ENCODE measurements at regions not wholly inside any gene's neighbourhood (a gene's known extent, or its start where the extent isn't known, plus 50 kb on each side); places are given as distances from the start of the nearest gene placed in this dataset.

DNA sequence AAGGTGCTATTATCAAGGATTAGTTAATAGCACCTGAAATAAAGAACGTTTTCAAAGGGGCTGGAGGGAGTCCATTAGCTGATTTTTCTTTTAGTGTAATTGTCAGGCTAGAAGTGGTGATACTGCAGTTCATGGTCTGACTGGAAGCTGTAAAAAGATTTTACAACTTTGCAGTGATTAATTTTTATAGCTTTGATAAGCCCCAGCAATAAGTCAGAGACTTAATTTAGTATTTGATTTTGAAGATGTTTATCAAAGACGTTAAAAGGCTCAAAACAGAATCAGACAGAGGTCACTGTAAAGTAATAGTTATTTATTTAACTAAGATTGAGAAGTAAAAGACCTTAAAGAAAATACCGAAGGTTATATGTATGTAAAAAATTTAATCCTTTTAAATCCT is 165.5 kb upstream of the FMN2 start:
- H3K9me3 Mint-ChIP-seq: no peaks in the 10 kb centered on the region
- POLR2A ChIA-PET: no interaction called here
- H3K4me1 Mint-ChIP-seq: peaks cover 3% of the 10 kb centered on the region

DNA sequence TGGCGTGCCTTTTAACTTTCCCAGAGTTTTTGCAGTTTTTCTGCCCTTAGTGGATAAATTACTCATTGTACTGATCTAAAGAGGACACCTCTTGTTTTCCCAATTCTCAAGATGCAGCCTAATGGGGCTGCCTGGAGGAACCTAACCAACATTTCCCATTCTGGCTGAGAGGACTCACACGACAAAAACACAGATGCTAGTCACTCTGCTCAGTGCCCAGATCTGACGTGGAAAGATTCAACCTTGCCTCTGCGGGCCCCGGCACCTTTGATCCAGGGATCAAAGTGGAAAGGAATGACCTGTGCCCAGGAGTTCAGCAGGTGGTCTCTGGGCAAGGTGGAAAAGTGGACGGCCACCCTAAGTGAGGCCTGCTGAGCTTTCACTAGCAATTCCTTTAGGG is 162.4 kb upstream of the FMN2 start:
- Mint-ChIP-seq H3K36me3 (no peaks in the 10 kb centered on the region), H3K4me3 (no peak overlapping the region), H3K4me1 (no peaks in the 10 kb centered on the region), H3K9me3 (no peaks in the 10 kb centered on the region), H3K27ac (no peak overlapping the region), H3K27me3 (no peaks in the 10 kb centered on the region)
- ATAC-seq (ENCODE audit: low read depth) (no peak), DNase-seq (no peak)
- POLR2A ChIA-PET: no interaction called here

More for the DNA sequence above, 165.5 kb upstream of the FMN2 start:
- H3K27me3 Mint-ChIP-seq: no peaks in the 10 kb centered on the region
- no peak overlapping the region for H3K27ac Mint-ChIP-seq
- DNase-seq (no peak), ATAC-seq (ENCODE audit: low read depth) (no peak)
- no peak overlapping the region for H3K4me3 Mint-ChIP-seq
- H3K36me3 Mint-ChIP-seq: no peaks in the 10 kb centered on the region

DNA sequence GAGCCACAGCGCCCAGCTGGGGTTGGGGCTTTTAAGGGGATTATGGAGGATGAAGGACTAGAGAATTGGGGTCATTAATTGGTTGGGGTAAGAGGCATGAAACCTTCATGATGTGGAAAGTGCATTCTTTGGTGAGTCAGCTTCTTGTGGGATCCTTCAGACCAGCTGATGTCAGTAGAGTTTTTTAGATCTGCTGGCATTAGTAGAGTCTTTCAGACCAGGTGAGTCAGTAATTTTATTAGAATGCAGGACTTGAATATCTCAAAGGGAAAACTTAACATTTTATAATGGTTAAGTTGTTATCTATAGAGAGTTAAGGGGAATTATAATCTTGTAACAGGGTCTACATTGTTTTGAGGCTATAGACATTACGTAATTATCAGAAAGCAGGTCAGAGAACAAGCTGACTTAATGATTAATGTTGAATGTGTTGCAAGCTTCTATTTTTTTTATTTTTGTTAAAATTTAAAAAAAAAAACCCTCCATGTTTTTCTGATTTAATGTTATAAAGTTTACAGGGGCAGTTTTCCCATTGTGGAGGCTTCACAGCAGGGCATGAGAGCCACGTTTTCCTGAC is 160.9 kb upstream of the FMN2 start:
- no peaks in the 10 kb centered on the region for H3K36me3 Mint-ChIP-seq
- H3K4me3 Mint-ChIP-seq: no peak overlapping the region
- H3K9me3 Mint-ChIP-seq: no peaks in the 10 kb centered on the region
- H3K27ac Mint-ChIP-seq: no peak overlapping the region
- no peaks in the 10 kb centered on the region for H3K27me3 Mint-ChIP-seq
- POLR2A ChIA-PET: no interaction called here
- ATAC-seq (ENCODE audit: low read depth): no peak
- no peaks in the 10 kb centered on the region for H3K4me1 Mint-ChIP-seq
- no peak for DNase-seq

DNA sequence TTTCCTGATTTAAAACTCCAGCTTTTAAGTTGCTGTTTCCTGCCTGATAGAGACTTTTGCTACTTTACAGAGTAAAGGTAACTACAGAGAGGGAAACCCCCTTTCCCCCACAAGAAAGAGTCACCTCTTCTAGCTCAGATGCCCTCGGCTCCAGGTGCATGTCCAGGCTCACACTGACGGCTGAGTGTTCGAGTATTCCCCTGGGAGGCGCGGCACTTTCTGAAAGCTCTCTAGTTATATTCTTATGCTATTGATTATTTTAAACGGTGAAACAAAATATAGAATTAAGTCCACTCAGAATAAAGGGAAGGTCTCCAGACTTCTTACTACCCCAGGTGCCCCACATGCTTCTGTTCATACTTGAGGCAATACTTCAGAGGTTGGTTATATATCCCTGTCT is 160.3 kb upstream of the FMN2 start:
- Mint-ChIP-seq H3K27me3 (no peaks in the 10 kb centered on the region), H3K27ac (no peak overlapping the region), H3K9me3 (no peaks in the 10 kb centered on the region), H3K36me3 (no peaks in the 10 kb centered on the region), H3K4me1 (no peaks in the 10 kb centered on the region), H3K4me3 (no peak overlapping the region)
- DNase-seq (no peak), ATAC-seq (ENCODE audit: low read depth) (no peak)
- POLR2A ChIA-PET: no interaction called here

DNA sequence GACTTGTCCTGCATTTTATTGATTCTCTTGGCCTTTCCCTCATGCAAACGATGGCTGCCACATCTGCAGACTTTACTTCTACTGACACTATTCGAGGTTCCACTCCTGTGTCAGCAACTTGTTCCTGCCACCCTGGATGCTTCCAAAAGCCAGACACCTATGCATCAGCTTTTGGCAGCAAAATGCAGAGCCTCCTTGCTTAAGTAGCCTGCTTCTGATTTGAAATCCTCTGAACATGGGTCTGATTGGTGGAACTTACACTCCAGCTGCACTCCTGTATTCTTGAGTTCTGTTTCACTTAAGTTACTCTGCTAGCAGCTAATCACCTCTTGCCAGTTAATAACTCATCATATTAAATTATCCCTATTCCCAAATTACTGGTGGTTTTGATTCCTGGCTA is 152.1 kb upstream of the FMN2 start:
- POLR2A ChIA-PET: no interaction called here
- peaks cover 4% of the 10 kb centered on the region for H3K9me3 Mint-ChIP-seq
- H3K27ac Mint-ChIP-seq: no peak overlapping the region
- no peaks in the 10 kb centered on the region for H3K4me1 Mint-ChIP-seq
- H3K36me3 Mint-ChIP-seq: no peaks in the 10 kb centered on the region
- H3K27me3 Mint-ChIP-seq: peaks cover 2% of the 10 kb centered on the region
- no peak overlapping the region for H3K4me3 Mint-ChIP-seq
- ATAC-seq (ENCODE audit: low read depth): no peak
- DNase-seq: no peak

DNA sequence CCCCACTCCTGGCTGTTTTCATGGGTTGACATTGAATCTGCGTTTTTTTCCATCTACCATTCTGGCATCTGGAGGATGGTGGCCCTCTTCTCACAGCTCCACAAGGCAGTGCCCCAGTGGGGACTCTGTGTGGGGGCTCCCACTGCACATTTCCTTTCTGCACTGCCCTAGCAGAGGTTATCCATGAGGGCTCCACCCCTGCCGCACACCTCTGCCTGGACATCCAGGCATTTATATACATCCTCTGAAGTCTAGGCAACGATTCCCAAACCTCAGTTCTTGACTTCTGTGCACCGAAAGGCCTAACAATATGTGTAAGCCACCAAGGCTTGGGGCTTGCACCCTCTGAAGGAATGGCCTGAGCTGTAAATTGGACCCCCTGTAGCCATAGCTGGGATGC is 147.9 kb upstream of the FMN2 start:
- H3K27ac Mint-ChIP-seq: no peak overlapping the region

DNA sequence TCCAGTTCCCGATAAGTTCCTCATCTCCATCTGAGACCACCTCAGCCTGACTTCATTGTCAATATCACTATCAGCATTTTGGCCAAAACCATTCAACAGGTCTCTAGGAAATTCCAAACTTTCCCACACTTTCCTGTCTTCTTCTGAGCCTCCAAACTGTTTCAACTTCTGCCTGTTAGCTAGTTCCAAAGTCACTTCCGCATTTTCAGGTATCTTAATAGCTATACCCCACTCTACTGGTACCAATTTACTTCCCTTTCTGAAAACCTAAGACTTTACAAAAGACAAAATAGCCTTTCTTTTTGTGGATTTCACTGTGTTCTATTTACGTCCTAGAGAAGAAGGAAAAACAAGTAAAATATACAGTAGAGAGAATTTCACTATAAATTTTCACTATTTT is 147.0 kb upstream of the FMN2 start:
- POLR2A ChIA-PET: no interaction called here
- no peaks in the 10 kb centered on the region for H3K4me1 Mint-ChIP-seq
- no peak overlapping the region for H3K27ac Mint-ChIP-seq
- H3K9me3 Mint-ChIP-seq: peaks cover 5% of the 10 kb centered on the region
- H3K36me3 Mint-ChIP-seq: no peaks in the 10 kb centered on the region
- peaks cover 2% of the 10 kb centered on the region for H3K27me3 Mint-ChIP-seq
- DNase-seq (no peak), ATAC-seq (ENCODE audit: low read depth) (no peak)
- no peak overlapping the region for H3K4me3 Mint-ChIP-seq

More for the DNA sequence above, 147.9 kb upstream of the FMN2 start:
- no peaks in the 10 kb centered on the region for H3K36me3 Mint-ChIP-seq
- ATAC-seq (ENCODE audit: low read depth) (no peak), DNase-seq (no peak)
- POLR2A ChIA-PET: no interaction called here
- H3K27me3 Mint-ChIP-seq: peaks cover 2% of the 10 kb centered on the region
- no peak overlapping the region for H3K4me3 Mint-ChIP-seq
- H3K4me1 Mint-ChIP-seq: no peaks in the 10 kb centered on the region
- peaks cover 5% of the 10 kb centered on the region for H3K9me3 Mint-ChIP-seq

DNA sequence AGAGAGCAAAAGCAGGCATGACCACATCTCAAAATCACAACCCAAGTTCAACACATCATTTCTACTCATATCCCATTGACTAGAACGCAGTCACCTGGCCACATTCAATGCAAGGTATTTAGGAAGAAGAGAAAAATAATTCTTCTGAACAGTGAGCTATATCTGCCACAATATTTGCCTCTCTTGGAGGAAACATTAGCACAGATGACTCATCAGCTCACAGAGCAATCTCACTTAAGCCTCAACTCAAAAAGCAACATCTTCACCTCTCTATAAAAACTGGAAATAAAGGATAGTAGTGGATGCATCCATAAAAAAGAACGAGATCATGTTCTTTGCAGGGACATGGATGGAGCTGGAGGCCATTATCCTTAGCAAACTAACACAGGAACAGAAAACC is 143.9 kb upstream of the FMN2 start:
- Mint-ChIP-seq H3K36me3 (no peaks in the 10 kb centered on the region), H3K4me3 (no peak overlapping the region), H3K27ac (no peak overlapping the region), H3K9me3 (peaks cover 4% of the 10 kb centered on the region), H3K4me1 (no peaks in the 10 kb centered on the region), H3K27me3 (peaks cover 2% of the 10 kb centered on the region)
- DNase-seq (no peak), ATAC-seq (ENCODE audit: low read depth) (no peak)
- POLR2A ChIA-PET: no interaction called here

DNA sequence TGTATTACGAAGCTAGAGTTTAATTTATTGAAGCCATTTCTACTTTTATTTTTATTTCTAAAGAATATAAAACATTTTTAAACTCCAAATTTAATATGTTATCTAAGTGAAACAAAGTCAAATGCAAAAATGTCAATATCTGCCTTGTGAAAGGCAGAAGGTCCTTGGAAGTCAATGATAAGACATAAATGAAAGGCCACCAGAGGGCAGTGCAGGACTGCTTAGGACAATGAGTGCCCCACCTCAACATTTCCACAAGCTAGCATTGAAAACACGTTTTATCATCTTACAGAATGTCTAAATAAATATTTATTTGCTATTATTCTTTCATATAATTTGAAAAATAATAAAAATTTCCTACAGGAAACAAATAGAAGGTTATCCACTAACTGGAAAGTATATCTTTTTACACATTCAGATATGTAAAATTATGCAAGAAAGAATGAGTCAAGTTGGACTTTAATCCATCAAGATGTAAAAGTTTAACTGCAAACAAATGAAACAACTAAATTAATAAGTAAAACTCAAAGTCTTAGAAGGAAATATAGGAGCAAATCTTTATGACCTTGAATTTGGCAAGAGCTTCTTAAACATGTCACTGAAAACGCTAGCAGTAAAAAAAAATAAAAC is 140.1 kb upstream of the FMN2 start:
- no peaks in the 10 kb centered on the region for H3K9me3 Mint-ChIP-seq
- no peak for ATAC-seq (ENCODE audit: low read depth)
- DNase-seq: no peak
- no peaks in the 10 kb centered on the region for H3K4me1 Mint-ChIP-seq
- no peak overlapping the region for H3K27ac Mint-ChIP-seq
- POLR2A ChIA-PET: no interaction called here
- no peak overlapping the region for H3K4me3 Mint-ChIP-seq
- no peaks in the 10 kb centered on the region for H3K36me3 Mint-ChIP-seq
- H3K27me3 Mint-ChIP-seq: no peaks in the 10 kb centered on the region

DNA sequence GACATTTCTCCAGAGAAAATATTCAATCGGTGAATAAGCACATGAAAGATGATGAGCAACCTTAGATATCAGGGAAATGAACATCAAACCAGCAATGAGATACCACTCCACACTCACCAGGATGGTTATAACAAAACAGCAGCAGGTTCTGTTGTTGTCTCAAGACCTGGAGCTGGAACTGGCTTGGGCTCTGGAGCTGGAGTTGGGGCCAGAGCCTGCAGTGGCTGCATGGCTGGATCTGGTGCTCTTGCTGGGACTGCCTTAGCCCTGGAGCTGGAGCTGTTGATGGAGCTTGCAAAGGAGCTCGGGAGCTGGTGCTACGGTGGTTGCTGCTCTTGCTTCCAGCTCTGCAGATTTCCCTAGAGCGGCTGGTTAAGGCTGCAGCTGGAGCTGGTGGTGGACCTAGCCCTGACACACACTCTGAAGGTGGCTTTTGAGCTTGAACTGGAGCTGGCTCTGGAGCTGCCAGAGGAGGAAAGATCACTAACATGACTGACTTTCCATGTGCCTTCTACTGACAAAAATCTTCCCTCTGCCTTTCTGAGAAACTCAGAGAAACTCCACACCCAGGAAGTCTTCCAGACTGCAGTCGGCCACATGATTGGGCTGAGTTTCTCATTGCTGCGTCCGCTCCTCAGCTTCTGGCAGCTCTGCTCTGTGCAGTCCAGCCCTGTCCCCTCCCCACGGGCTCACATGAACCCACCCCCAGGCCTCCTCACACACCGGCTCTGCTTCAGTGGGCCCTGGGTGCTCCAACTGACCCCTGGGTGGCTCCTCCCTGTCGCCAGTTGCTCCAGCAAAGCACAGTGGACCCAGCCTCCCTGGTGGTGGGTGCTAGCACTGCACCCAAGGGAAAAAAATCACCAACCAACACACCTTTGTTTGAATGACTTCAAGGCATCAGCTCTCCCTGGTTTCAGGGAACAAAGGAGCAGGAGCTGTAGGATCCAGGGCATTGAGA is 139.1 kb upstream of the FMN2 start:
- H3K4me1 Mint-ChIP-seq: no peaks in the 10 kb centered on the region
- H3K27me3 Mint-ChIP-seq: no peaks in the 10 kb centered on the region
- no peak for ATAC-seq (ENCODE audit: low read depth)
- POLR2A ChIA-PET: no interaction called here
- H3K36me3 Mint-ChIP-seq: no peaks in the 10 kb centered on the region
- no peak overlapping the region for H3K27ac Mint-ChIP-seq
- no peak for DNase-seq
- H3K9me3 Mint-ChIP-seq: no peaks in the 10 kb centered on the region
- H3K4me3 Mint-ChIP-seq: no peak overlapping the region

DNA sequence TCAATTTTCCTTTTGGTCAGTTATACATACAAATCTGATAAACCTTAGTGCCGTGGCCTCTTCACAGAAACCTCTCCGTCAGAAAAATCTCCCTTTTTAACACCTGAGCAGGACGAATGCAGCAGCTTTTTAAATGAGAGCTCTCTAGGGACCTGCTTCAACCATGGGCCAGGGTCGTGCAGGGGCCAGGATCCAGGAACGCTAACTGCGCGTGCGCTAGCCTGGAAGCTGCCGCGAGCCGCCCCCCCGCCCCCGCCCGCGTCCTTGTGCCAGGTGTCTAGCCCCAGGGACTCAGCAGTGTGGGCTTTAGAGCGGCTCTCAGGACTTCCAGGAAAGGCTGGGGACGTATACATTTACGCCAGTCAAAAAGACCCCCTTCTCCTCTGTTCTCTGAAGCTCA is 136.8 kb upstream of the FMN2 start:
- H3K27me3 Mint-ChIP-seq: peaks cover 8% of the 10 kb centered on the region
- no peak overlapping the region for H3K27ac Mint-ChIP-seq
- no peaks in the 10 kb centered on the region for H3K9me3 Mint-ChIP-seq
- POLR2A ChIA-PET: no interaction called here
- H3K36me3 Mint-ChIP-seq: no peaks in the 10 kb centered on the region
- no peak for ATAC-seq (ENCODE audit: low read depth)
- no peak for DNase-seq
- no peak overlapping the region for H3K4me3 Mint-ChIP-seq
- no peaks in the 10 kb centered on the region for H3K4me1 Mint-ChIP-seq

DNA sequence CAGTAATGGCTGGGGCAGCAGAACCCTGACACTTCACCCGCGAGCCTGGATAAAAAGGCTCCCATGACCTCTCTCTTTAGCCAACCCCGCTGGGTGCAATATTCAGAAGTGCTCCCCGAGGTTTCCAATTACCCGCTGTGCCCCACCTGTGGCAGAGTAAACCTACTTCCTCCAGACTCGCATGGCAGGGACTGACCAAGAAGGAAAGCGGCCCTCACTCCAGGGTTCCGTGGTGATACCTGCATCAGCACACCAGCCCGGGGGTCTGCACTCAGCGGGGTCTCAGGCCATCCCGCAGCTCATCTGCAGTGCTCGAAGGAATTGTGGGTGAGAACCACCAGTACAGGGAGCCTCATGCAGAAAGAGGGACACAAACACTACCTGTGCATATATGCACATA is 136.3 kb upstream of the FMN2 start:
- no peaks in the 10 kb centered on the region for H3K36me3 Mint-ChIP-seq
- H3K27ac Mint-ChIP-seq: no peak overlapping the region
- peaks cover 12% of the 10 kb centered on the region for H3K27me3 Mint-ChIP-seq
- no peaks in the 10 kb centered on the region for H3K4me1 Mint-ChIP-seq
- no peak for DNase-seq
- ATAC-seq (ENCODE audit: low read depth): no peak
- no peak overlapping the region for H3K4me3 Mint-ChIP-seq
- no peaks in the 10 kb centered on the region for H3K9me3 Mint-ChIP-seq
- POLR2A ChIA-PET: no interaction called here

DNA sequence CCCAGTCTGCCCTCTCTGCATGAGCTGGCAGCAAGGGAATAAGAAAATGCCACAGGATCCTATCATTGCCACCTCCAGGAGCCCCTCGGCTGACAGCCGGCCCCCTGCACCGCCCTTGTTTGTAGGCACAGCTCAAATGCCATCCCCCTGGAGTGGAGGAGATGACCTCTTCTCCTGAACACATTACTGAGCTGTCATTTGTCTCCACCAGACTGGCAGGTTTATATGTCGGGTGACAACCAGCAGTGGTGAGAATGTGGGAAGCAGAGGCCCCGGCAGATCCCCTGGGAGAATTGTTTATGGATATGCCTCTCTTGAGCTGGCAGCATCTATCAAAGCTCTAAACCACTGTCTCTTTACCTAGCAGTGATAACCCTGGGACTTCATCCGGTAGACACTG is 135.4 kb upstream of the FMN2 start:
- Mint-ChIP-seq H3K36me3 (no peaks in the 10 kb centered on the region), H3K27ac (no peak overlapping the region), H3K4me1 (no peaks in the 10 kb centered on the region), H3K9me3 (no peaks in the 10 kb centered on the region), H3K27me3 (peaks cover 16% of the 10 kb centered on the region), H3K4me3 (no peak overlapping the region)
- POLR2A ChIA-PET: no interaction called here
- no peak for DNase-seq
- no peak for ATAC-seq (ENCODE audit: low read depth)

DNA sequence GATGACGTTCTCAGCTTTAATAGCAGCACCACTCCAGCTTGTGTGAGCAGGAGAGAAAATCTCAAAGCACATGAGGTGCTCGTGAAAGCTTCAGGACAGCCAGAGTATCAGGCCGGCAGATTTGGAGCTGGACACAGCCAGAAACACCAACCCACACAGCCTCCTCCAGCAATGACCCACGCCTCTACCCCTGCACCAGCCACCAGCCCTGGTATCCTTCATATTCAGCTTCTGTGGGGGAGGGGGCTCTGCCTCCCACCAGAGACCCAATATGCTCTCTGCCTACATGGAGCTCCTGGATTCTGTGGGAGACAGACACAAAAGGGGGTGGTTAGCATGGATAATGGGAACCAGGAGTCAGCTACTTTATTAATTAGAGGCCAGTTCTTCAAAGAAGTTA is 133.6 kb upstream of the FMN2 start:
- POLR2A ChIA-PET: no interaction called here
- no peak overlapping the region for H3K4me3 Mint-ChIP-seq
- no peaks in the 10 kb centered on the region for H3K9me3 Mint-ChIP-seq
- peaks cover 16% of the 10 kb centered on the region for H3K27me3 Mint-ChIP-seq
- H3K36me3 Mint-ChIP-seq: no peaks in the 10 kb centered on the region
- ATAC-seq (ENCODE audit: low read depth) (no peak), DNase-seq (no peak)
- no peaks in the 10 kb centered on the region for H3K4me1 Mint-ChIP-seq
- no peak overlapping the region for H3K27ac Mint-ChIP-seq

Data from activated naive CD8-positive, alpha-beta T cell treated with anti-CD3 and anti-CD28 coated beads, Interleukin-2, amount 10 ng/mL, durations not matched to agents 7 days and 5 days (primary cell).